NB4 (cell line): ENCODE measurements at regions not wholly inside any gene's neighbourhood (a gene's known extent, or its start where the extent isn't known, plus 50 kb on each side); places are given as distances from the start of the nearest gene placed in this dataset.

ENCODE experiments used
- POLR2A ChIP-seq: IDR thresholded peaks from 2 replicates; pipeline ENCODE4 v1.6.1; 2011; ENCODE audit warnings: mild to moderate bottlenecking; ENCODE audit not compliant: insufficient read length; ENCODE audit errors: extremely low read depth
- TF ChIP-seq, protein P1 (sequence below): IDR thresholded peaks from 2 replicates; pipeline ENCODE4 v1.6.1; 2011; ENCODE audit warnings: low read depth, low read length
- TF ChIP-seq, protein P2 (sequence below): IDR thresholded peaks from one replicate; pipeline ENCODE4 v1.5.1; 2012; ENCODE audit warnings: low read depth, low read length

DNA sequence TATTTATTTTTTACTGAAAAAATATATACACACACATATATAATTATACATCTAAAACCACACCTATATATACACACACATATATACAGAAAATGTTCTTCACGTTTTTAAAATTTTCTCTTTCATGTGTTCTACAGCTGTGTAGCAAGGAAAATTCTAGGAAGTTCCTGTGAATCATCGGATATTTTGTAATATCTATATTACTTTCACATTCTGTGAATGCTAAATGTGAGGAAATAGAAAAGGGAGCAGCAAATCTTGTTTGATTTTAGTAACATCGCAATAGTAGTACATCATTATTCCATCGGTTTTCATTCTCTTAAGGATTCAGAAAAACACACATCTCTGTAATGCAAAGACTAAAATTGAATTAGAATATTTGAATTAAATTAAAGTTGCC is 836.8 kb upstream of the NECTIN3 start:
- TF ChIP-seq, protein P1, sequence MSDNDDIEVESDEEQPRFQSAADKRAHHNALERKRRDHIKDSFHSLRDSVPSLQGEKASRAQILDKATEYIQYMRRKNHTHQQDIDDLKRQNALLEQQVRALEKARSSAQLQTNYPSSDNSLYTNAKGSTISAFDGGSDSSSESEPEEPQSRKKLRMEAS: no peak
- TF ChIP-seq POLR2A: no peak
- TF ChIP-seq, protein P2, sequence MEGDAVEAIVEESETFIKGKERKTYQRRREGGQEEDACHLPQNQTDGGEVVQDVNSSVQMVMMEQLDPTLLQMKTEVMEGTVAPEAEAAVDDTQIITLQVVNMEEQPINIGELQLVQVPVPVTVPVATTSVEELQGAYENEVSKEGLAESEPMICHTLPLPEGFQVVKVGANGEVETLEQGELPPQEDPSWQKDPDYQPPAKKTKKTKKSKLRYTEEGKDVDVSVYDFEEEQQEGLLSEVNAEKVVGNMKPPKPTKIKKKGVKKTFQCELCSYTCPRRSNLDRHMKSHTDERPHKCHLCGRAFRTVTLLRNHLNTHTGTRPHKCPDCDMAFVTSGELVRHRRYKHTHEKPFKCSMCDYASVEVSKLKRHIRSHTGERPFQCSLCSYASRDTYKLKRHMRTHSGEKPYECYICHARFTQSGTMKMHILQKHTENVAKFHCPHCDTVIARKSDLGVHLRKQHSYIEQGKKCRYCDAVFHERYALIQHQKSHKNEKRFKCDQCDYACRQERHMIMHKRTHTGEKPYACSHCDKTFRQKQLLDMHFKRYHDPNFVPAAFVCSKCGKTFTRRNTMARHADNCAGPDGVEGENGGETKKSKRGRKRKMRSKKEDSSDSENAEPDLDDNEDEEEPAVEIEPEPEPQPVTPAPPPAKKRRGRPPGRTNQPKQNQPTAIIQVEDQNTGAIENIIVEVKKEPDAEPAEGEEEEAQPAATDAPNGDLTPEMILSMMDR: no peak
